SKM-1 treated with dmso at 0.1 percent for 144 hours (cell line): ENCODE measurements at regions not wholly inside any gene's neighbourhood (a gene's known extent, or its start where the extent isn't known, plus 50 kb on each side); places are given as distances from the start of the nearest gene placed in this dataset.
"Not testable (repeated sequence)": the region's sequence is repeated elsewhere in the genome, so short reads cannot be mapped to it uniquely, and the experiment has no call there.

ENCODE experiments used
- DNase-seq: peaks from one replicate; lab custom pipeline; 2025; ENCODE audit not compliant: unreplicated experiment; lab: John Stamatoyannopoulos, UW

GRCh38 chr14:87640553-87640952, 352.4 kb downstream of the GALC start:
- DNase-seq, result no peak

- no peak for DNase-seq
These were observed 354.8 kb downstream of the GALC start for GRCh38 chr14:87638196-87638595.

- no peak for DNase-seq
These were observed 357.5 kb downstream of the GALC start for GRCh38 chr14:87635442-87635841.

GRCh38 chr14:87632796-87633195, 360.2 kb downstream of the GALC start:
- no peak for DNase-seq

- DNase-seq, result no peak
These were observed 362.1 kb downstream of the GALC start for GRCh38 chr14:87630846-87631245.

- no peak for DNase-seq
These were observed 363.2 kb downstream of the GALC start for GRCh38 chr14:87629788-87630187.

- DNase-seq, result no peak
These were observed 364.2 kb downstream of the GALC start for GRCh38 chr14:87628780-87629179.

- DNase-seq, result peak; percentile 70
These were observed 364.9 kb downstream of the GALC start for GRCh38 chr14:87628129-87628528.

- DNase-seq, result no peak
These were observed 366.7 kb downstream of the GALC start for GRCh38 chr14:87626266-87626665.

- DNase-seq, result no peak
These were observed 369.4 kb downstream of the GALC start for GRCh38 chr14:87623616-87624015.

- peak; percentile 21 for DNase-seq
These were observed 375.9 kb downstream of the GALC start for GRCh38 chr14:87617079-87617478.

- peak; percentile 11 for DNase-seq
These were observed 376.9 kb downstream of the GALC start for GRCh38 chr14:87615822-87616679.

- no peak for DNase-seq
These were observed 377.9 kb downstream of the GALC start for GRCh38 chr14:87615047-87615446.

GRCh38 chr14:87613881-87614280, 379.1 kb downstream of the GALC start:
- no peak for DNase-seq

- DNase-seq, result not testable (repeated sequence)
These were observed 385.9 kb downstream of the GALC start for GRCh38 chr14:87607056-87607455.

GRCh38 chr14:87601036-87601435, 391.9 kb downstream of the GALC start:
- no peak for DNase-seq

- DNase-seq, result no peak
These were observed 392.7 kb downstream of the GALC start for GRCh38 chr14:87600240-87600639.

GRCh38 chr14:87581298-87581697, 411.7 kb downstream of the GALC start:
- DNase-seq, result no peak

- no peak for DNase-seq
These were observed 413.9 kb downstream of the GALC start for GRCh38 chr14:87579036-87579435.

- no peak for DNase-seq
These were observed 417.6 kb downstream of the GALC start for GRCh38 chr14:87575378-87575777.

- DNase-seq, result no peak
These were observed 419.4 kb downstream of the GALC start for GRCh38 chr14:87573591-87573990.

- no peak for DNase-seq
These were observed 425.2 kb downstream of the GALC start for GRCh38 chr14:87567618-87568295.
